H1 (cell line): ENCODE measurements at regions not wholly inside any gene's neighbourhood (a gene's known extent, or its start where the extent isn't known, plus 50 kb on each side); places are given as distances from the start of the nearest gene placed in this dataset.

Source experiments
- CTCF ChIA-PET: fragments of 300-600 bp; sonication (Branson Sonifier 250); formaldehyde crosslinking; loops from one replicate; lab custom pipeline; 2021; ENCODE audit not compliant: partially characterized antibody; lab: Charles Lee
- POLR2A ChIA-PET: fragments of 300-600 bp; sonication (Branson Sonifier 250); formaldehyde crosslinking; loops from one replicate; lab custom pipeline; 2021; ENCODE audit warnings: inconsistent platforms; ENCODE audit not compliant: partially characterized antibody; lab: Charles Lee
- DNase-seq, 2 experiments: peaks; one replicate each; pipeline versions ENCODE4 v3.0.0 to v3.0.0-alpha.2; 2010 to 2022; ENCODE audit warnings: low spot score in 2 of 2, low read depth in 1 of 2, mixed read lengths in 1 of 2
- FAIRE-seq: peaks from 2 replicates; lab custom pipeline; 2011; peaks lifted over from hg19 to GRCh38; lab: Jason Lieb, UNC
- H2AFZ ChIP-seq: 2 replicates; pipeline ENCODE4 v1.8.1; 2012; ENCODE audit warnings: low read length, inconsistent platforms
- H2AK5ac ChIP-seq: 2 replicates; pipeline ENCODE4 v1.6.1; 2013; ENCODE audit warnings: low read depth, low read length
- H2BK120ac ChIP-seq: replicated peaks from 2 replicates; pipeline ENCODE3; 2013; ENCODE audit warnings: low read depth, low read length, inconsistent platforms
- H2BK12ac ChIP-seq: 2 replicates; pipeline ENCODE4 v1.6.1; 2013; ENCODE audit warnings: low read depth, low read length
- H2BK15ac ChIP-seq: 2 replicates; pipeline ENCODE4 v1.6.1; 2013; ENCODE audit warnings: low read length
- H2BK20ac ChIP-seq: 2 replicates; pipeline ENCODE4 v1.6.1; 2013; ENCODE audit warnings: low read length
- H2BK5ac ChIP-seq: 2 replicates; pipeline ENCODE4 v1.6.1; 2013; ENCODE audit warnings: low read depth, low read length
- H3K14ac ChIP-seq: 2 replicates; pipeline ENCODE4 v1.6.1; 2013; ENCODE audit warnings: inconsistent platforms; ENCODE audit not compliant: insufficient read length
- H3K18ac ChIP-seq: 2 replicates; pipeline ENCODE4 v1.6.1; 2013; ENCODE audit warnings: low read length; ENCODE audit errors: extremely low read depth
- H3K23ac ChIP-seq: 2 replicates; pipeline ENCODE4 v1.6.1; 2013; ENCODE audit warnings: inconsistent platforms; ENCODE audit not compliant: insufficient read length
- H3K23me2 ChIP-seq: 2 replicates; pipeline ENCODE4 v1.6.1; 2013; ENCODE audit warnings: low read depth, low read length
- H3K27ac ChIP-seq: 2 replicates; pipeline ENCODE4 v1.6.1; 2011; ENCODE audit warnings: low read depth, low read length, inconsistent platforms
- H3K27me3 ChIP-seq, 4 experiments: replicated peaks in 1 of 4; 1 replicate in 1 of 4; 2 replicates in 3 of 4; pipeline versions ENCODE4 v1.6.1 to v1.8.1; 2011 to 2013; ENCODE audit warnings: low read length in 3 of 4, mild to moderate bottlenecking in 3 of 4, inconsistent platforms in 2 of 4, mixed read lengths in 2 of 4, moderate library complexity in 1 of 4; ENCODE audit not compliant: control insufficient read depth in 3 of 4, insufficient read depth in 3 of 4; ENCODE audit errors: extremely low read depth in 1 of 4
- H3K36me3 ChIP-seq, 4 experiments: 2 replicates each; pipeline versions ENCODE4 v1.6.1 to v1.8.1; 2011 to 2013; ENCODE audit warnings: mild to moderate bottlenecking in 4 of 4, low read length in 3 of 4, moderate library complexity in 2 of 4, control low read depth in 1 of 4, inconsistent platforms in 1 of 4; ENCODE audit not compliant: insufficient read depth in 4 of 4, control insufficient read depth in 2 of 4
- H3K4ac ChIP-seq: replicated peaks from 2 replicates; pipeline ENCODE3; 2013; ENCODE audit warnings: low read length, low read depth, mixed read lengths, inconsistent platforms; ENCODE audit not compliant: insufficient read length
- H3K4me1 ChIP-seq, 4 experiments: replicated peaks in 1 of 4; 1 replicate in 1 of 4; 2 replicates in 3 of 4; pipeline versions ENCODE4 v1.6.1 to v1.8.1; 2011 to 2013; ENCODE audit warnings: low read length in 3 of 4, inconsistent platforms in 2 of 4, mixed read lengths in 1 of 4; ENCODE audit not compliant: insufficient read depth in 4 of 4, control insufficient read depth in 3 of 4
- H3K4me2 ChIP-seq, 2 experiments: 2 replicates each; pipeline versions ENCODE4 v1.6.1 to v1.8.1; 2011 to 2013; ENCODE audit warnings: low read depth in 2 of 2, low read length in 2 of 2, control low read depth in 1 of 2, inconsistent platforms in 1 of 2, mild to moderate bottlenecking in 1 of 2; ENCODE audit not compliant: insufficient read depth in 1 of 2
- H3K4me3 ChIP-seq, 4 experiments: fragments of 200-600, 300-600 bp in 1 of 4; sonication (generic), shearing (Covaris generic), sonication (Bioruptor Twin) in 1 of 4; 2 replicates each; pipeline versions ENCODE4 v1.5.1 to v1.8.1; 2011 to 2016; ENCODE audit warnings: low read length in 4 of 4, low read depth in 3 of 4, control low read depth in 2 of 4, inconsistent platforms in 2 of 4, mild to moderate bottlenecking in 2 of 4, mixed read lengths in 1 of 4, moderate library complexity in 1 of 4; ENCODE audit not compliant: insufficient read depth in 2 of 4; ENCODE audit errors: extremely low read depth in 1 of 4
- H3K56ac ChIP-seq: replicated peaks from 2 replicates; pipeline ENCODE3; 2013; ENCODE audit warnings: low read depth, mild to moderate bottlenecking, mixed read lengths, low read length, inconsistent platforms; ENCODE audit not compliant: insufficient read length
- H3K79me1 ChIP-seq: 2 replicates; pipeline ENCODE4 v1.6.1; 2013; ENCODE audit warnings: low read depth, low read length, control low read depth
- H3K79me2 ChIP-seq, 2 experiments: 2 replicates each; pipeline versions ENCODE4 v1.6.1 to v1.8.1; 2012 to 2013; ENCODE audit warnings: low read length in 2 of 2, mild to moderate bottlenecking in 2 of 2, inconsistent platforms in 1 of 2; ENCODE audit not compliant: insufficient read depth in 2 of 2, control insufficient read depth in 1 of 2
- H3K9ac ChIP-seq, 4 experiments: replicated peaks in 1 of 4; 1 replicate in 1 of 4; 2 replicates in 3 of 4; pipeline versions ENCODE4 v1.6.1 to v1.8.1; 2011 to 2013; ENCODE audit warnings: low read depth in 3 of 4, low read length in 3 of 4, control low read depth in 2 of 4, mild to moderate bottlenecking in 2 of 4, moderate library complexity in 2 of 4, inconsistent platforms in 1 of 4; ENCODE audit errors: extremely low read depth in 1 of 4
- H3K9me3 ChIP-seq, 2 experiments: 2 replicates each; pipeline versions ENCODE4 v1.6.1 to v1.8.1; 2012 to 2013; ENCODE audit warnings: mild to moderate bottlenecking in 2 of 2, moderate library complexity in 2 of 2, control low read depth in 1 of 2, inconsistent platforms in 1 of 2, low read depth in 1 of 2, low read length in 1 of 2, mixed read lengths in 1 of 2; ENCODE audit not compliant: insufficient read depth in 2 of 2
- H4K20me1 ChIP-seq, 2 experiments: replicated peaks in 1 of 2; 2 replicates each; pipeline versions ENCODE3 to v1.8.1; 2011 to 2013; ENCODE audit warnings: inconsistent platforms in 2 of 2, low read length in 2 of 2, mild to moderate bottlenecking in 1 of 2; ENCODE audit not compliant: insufficient read depth in 2 of 2, control insufficient read depth in 1 of 2
- H4K5ac ChIP-seq: 2 replicates; pipeline ENCODE4 v1.6.1; 2013; ENCODE audit warnings: low read length, low read depth, mixed read lengths, inconsistent platforms; ENCODE audit not compliant: insufficient read length
- H4K8ac ChIP-seq: 2 replicates; pipeline ENCODE4 v1.8.0; 2013; ENCODE audit warnings: mild to moderate bottlenecking, moderate library complexity, low read length, inconsistent platforms; ENCODE audit not compliant: insufficient read depth; ENCODE audit errors: extremely low read depth
- H4K91ac ChIP-seq: replicated peaks from 2 replicates; pipeline ENCODE3; 2013; ENCODE audit warnings: low read length, mixed read lengths, inconsistent platforms; ENCODE audit not compliant: insufficient read length
- CBX8 ChIP-seq: fragments of 300-800, 300-1000 bp; sonication (generic); IDR thresholded peaks from 2 replicates; pipeline ENCODE4 v1.7.1; 2016; ENCODE audit warnings: low read depth, low read length, borderline replicate concordance
- JUN ChIP-seq: IDR thresholded peaks from 2 replicates; pipeline ENCODE4 v1.6.1; 2011; ENCODE audit warnings: low read depth, mild to moderate bottlenecking, improper control_type of control experiment, low read length
- JUND ChIP-seq: IDR thresholded peaks from 2 replicates; pipeline ENCODE4 v1.6.1; 2011; ENCODE audit warnings: mild to moderate bottlenecking, improper control_type of control experiment, low read length
- KDM4A ChIP-seq: IDR thresholded peaks from one replicate; pipeline ENCODE4 v1.7.1; 2012; ENCODE audit warnings: low read depth, mild to moderate bottlenecking, moderate library complexity, low read length, inconsistent platforms; ENCODE audit not compliant: severe bottlenecking
- KDM5A ChIP-seq: fragments of 200-600 bp; IDR thresholded peaks from 2 replicates; pipeline ENCODE4 v1.7.1; 2012; ENCODE audit warnings: mild to moderate bottlenecking, low read length, inconsistent platforms, mixed read lengths
- NRF1 ChIP-seq: IDR thresholded peaks from 2 replicates; pipeline ENCODE4 v1.6.1; 2011; ENCODE audit warnings: mild to moderate bottlenecking, low read depth, low read length, improper control_type of control experiment
- RFX5 ChIP-seq: IDR thresholded peaks from 2 replicates; pipeline ENCODE4 v1.6.1; 2011; ENCODE audit warnings: low read depth, low read length, improper control_type of control experiment, borderline replicate concordance
- RXRA ChIP-seq: IDR thresholded peaks from 2 replicates; pipeline ENCODE4 v1.6.1; 2011; ENCODE audit warnings: low read depth, mild to moderate bottlenecking, low read length, moderate library complexity; ENCODE audit not compliant: insufficient read depth
- SIX5 ChIP-seq: IDR thresholded peaks from 2 replicates; pipeline ENCODE4 v1.6.1; 2011; ENCODE audit warnings: mild to moderate bottlenecking, low read depth, low read length
- WGBS, 2 experiments: shearing (Covaris generic) in 1 of 2; methylation state at CpG; one replicate each; pipeline versions ENCODE4 v1.1.6 to v1.1.7; 2013 to 2015; ENCODE audit warnings: low lambda C conversion rate in 2 of 2, mixed read lengths in 2 of 2, inconsistent platforms in 1 of 2, low coverage in 1 of 2, missing lambda C conversion rate in 1 of 2; ENCODE audit not compliant: insufficient replicate concordance in 2 of 2, insufficient coverage in 1 of 2, insufficient read length in 1 of 2; ENCODE audit errors: extremely low coverage in 1 of 2, missing lambda C conversion rate in 1 of 2; 5-methylcytosine and 5-hydroxymethylcytosine counted together

GRCh38 chr16:51655249-51655648 lies 504.2 kb upstream of the SALL1 start:
- DNase-seq (no peak), FAIRE-seq (no peak)
- H3K79me1 ChIP-seq: no peaks in the 10 kb centered on the region
- no peaks in the 10 kb centered on the region for H3K36me3 ChIP-seq
- peaks cover 0 to 3% of the 10 kb centered on the region in 2 experiments; a peak in 2 of 4 replicates for H3K9me3 ChIP-seq
- H3K4ac ChIP-seq: no peak overlapping the region
- no peak overlapping the region for H3K56ac ChIP-seq
- POLR2A ChIA-PET: no interaction called here
- WGBS, 2 experiments: 83% methylated on average over 2 of the region's 2 CpGs; no CpG with 5 or more reads in 1 of the 2 experiments
- H2AFZ ChIP-seq: no peak overlapping the region
- no peaks in the 10 kb centered on the region for H4K20me1 ChIP-seq
- H2BK12ac ChIP-seq: no peak overlapping the region
- CTCF ChIA-PET: interaction anchor here (0.6 to 1.2 kb wide), 3 partner anchors 15 to 121 kb away, joined by 4 to 5 read pairs (median 4); no protein-coding TSS in a partner anchor
- peaks cover 0 to 4% (median 3%) of the 10 kb centered on the region in 4 experiments; a peak in 3 of 7 replicates for H3K4me1 ChIP-seq
- no peak overlapping the region for H2BK15ac ChIP-seq
- no peak overlapping the region for H3K14ac ChIP-seq
- no peak overlapping the region for H3K4me3 ChIP-seq
- H4K91ac ChIP-seq: no peak overlapping the region
- no peak overlapping the region for H2BK20ac ChIP-seq
- no peak overlapping the region for H3K23ac ChIP-seq
- no peak overlapping the region for H4K5ac ChIP-seq
- no peaks in the 10 kb centered on the region for H3K27me3 ChIP-seq
- no peak overlapping the region for H2BK5ac ChIP-seq
- H2AK5ac ChIP-seq: no peak overlapping the region
- TF ChIP-seq RXRA: no peak
- no peak for TF ChIP-seq KDM4A
- no peak for TF ChIP-seq RFX5
- no peak for TF ChIP-seq SIX5
- TF ChIP-seq JUND: no peak
- no peak for TF ChIP-seq NRF1
- no peak for TF ChIP-seq JUN
- TF ChIP-seq CBX8: no peak
- TF ChIP-seq KDM5A: no peak
- no peak overlapping the region for H3K4me2 ChIP-seq
- H3K18ac ChIP-seq: no peak overlapping the region
- no peak overlapping the region for H4K8ac ChIP-seq
- no peaks in the 10 kb centered on the region; the same call in 1 of the 2 replicates for H3K23me2 ChIP-seq
- no peak overlapping the region for H2BK120ac ChIP-seq
- no peak overlapping the region for H3K27ac ChIP-seq
- no peaks in the 10 kb centered on the region for H3K79me2 ChIP-seq
- H3K9ac ChIP-seq: no peak overlapping the region
